HTR-8/SVneo (cell line): ENCODE measurements at regions not wholly inside any gene's neighbourhood (a gene's known extent, or its start where the extent isn't known, plus 50 kb on each side); places are given as distances from the start of the nearest gene placed in this dataset.
"Not testable (repeated sequence)": the region's sequence is repeated elsewhere in the genome, so short reads cannot be mapped to it uniquely, and the experiment has no call there.

Experiments used
- DNase-seq: peaks from one replicate; pipeline ENCODE4 v3.0.0; 2011; ENCODE audit warnings: low spot score, mixed read lengths; ENCODE audit not compliant: insufficient read length
- FAIRE-seq: peaks from 2 replicates; lab custom pipeline; 2011; peaks lifted over from hg19 to GRCh38; lab: Jason Lieb, UNC

DNA sequence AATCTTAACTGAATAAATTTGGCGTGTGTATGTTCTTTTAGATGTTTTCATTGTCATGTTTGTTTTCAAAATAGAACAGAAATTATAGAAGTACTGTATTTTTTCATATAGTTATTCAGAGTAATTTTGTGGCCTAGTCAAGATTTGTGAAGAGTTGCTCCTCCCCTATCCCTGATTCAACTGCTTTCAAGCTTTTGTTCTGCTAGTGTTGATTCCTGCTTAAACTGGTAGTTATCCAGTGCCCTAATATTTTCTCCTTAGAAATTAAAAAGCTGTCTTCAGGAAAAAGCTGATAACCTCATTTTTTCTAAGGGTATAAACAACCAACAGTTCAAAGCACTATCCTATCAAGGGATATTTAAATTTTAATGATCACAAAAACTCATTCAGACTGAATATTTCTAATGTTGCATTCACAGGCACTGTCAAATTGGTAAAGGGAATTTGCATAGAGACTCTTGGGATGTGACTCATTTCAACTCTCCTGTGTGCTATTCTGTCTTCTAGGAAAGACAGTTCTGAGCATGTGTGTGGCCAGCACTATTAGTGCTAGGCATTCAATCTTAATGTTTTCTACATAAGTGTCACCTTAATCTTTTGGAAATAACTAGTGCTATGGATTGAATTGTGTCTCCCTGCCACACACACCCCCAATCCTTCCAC, 1776.0 kb downstream of the LRRC4C start:
- FAIRE-seq, result no peak
- no peak for DNase-seq

DNA sequence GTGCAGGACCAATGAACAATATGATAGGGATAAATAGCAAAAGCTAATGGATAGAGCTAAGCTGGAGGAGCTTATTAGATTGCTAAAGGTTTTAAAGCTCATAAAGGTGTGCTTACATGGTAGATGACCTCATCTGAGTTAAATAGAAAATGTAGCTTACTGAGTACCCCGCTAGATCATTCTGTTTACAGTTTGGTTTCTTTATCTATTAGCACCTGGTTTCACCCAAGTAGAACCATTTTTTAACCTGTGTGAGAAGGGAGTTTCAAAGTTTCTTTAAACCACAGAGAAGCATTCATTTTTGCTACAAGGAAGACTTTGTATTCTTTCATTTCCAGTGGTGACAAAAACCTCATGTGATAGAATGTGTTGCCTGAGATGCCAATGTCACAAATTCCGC, 1778.0 kb downstream of the LRRC4C start:
- no peak for FAIRE-seq

DNA sequence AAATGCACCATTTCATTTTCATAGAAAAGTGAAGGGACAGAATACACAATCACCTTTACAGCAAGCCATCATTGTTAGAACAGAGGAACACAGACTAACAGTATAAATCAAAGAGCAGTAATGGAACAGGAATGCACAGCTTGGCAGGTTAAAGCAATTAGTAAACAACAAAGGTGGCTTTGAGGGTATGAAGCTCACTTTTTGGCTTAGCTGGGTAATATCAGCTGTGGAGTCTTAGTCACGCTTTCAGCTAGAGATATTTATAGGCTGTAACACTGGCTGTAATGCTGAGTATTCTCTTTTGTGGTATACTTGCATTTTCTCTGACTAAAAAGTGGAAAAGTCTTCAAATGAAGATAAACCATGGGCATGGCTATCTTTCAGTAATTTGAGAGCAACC, 1780.5 kb downstream of the LRRC4C start:
- FAIRE-seq, result no peak
- DNase-seq, result no peak

More for the DNA sequence above, 1778.0 kb downstream of the LRRC4C start:
- no peak for DNase-seq

DNA sequence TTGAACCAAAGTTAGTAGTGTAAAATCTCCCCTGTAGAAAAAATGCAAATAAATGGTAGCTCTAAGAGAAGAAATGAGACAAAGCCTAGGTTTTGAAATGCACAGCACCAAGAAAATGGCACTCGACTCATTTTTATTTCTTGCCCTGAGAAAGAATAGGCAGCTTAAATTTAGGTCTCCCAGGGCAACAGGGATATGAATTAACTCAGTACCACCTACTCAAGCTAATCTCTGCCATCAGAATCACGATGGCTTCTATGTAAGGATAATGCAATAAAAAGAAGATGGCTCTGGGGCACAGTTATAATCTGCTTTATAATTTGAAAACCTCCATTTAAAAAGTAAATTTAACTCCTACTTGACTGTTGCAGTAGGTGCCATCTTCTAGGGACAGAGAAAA, 1784.3 kb downstream of the LRRC4C start:
- FAIRE-seq (no peak), DNase-seq (no peak)

DNA sequence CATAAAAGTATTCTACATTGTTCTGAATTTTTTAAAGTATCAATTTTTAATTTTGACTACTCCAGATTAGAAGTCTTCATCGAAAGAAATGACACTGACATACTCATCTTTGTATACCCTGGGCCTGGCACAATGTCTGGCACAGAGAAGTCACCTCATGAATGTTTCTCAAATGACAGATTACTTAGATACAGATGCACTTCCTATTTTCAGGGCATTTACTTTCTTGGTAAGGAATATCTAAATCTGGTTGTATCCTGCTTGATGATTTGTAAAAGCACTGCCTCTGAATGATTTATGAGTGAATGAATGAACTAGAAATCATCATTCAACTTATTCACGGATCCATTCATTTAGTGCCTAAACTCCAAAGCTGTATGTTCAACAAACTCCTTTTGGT, 1784.7 kb downstream of the LRRC4C start:
- FAIRE-seq (no peak), DNase-seq (no peak)

DNA sequence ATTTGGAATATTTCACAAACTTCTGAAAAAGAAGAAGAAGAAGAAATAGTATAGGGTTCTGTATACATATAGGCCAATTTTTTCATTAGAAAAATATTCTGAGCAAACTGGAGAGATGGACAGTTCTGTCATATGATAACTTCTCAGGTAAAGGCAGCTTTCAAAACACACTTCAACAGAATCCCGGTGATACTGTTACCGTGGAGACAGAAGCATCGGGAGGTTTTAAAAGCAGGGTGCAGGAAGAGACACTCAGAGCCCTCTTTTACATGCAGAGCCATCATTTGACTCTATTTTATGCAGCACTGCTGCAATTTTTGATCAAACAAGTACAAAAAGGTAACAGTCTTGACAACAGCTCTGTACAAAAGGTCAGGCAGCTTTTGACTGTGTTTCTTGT, 1785.4 kb downstream of the LRRC4C start:
- FAIRE-seq (no peak), DNase-seq (no peak)

DNA sequence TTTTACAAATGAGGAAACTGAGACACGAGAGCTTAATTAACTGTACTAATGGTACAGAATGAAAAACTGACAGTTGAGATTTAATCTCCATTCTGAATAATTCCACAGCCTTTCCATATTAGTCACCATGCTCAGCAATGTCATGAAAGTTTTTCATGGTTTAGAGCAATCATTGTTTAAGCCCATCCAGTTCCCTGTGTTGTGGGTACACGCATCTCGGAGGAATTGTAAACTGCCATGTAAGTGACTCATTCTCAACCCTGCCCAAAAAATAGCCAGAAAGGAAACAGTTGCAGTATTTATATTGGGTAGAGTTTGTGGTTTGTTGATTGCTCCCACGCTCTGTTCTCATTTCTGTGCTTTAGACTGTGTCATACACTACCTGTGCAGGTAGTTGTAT, 1790.8 kb downstream of the LRRC4C start:
- DNase-seq, result no peak
- no peak for FAIRE-seq

DNA sequence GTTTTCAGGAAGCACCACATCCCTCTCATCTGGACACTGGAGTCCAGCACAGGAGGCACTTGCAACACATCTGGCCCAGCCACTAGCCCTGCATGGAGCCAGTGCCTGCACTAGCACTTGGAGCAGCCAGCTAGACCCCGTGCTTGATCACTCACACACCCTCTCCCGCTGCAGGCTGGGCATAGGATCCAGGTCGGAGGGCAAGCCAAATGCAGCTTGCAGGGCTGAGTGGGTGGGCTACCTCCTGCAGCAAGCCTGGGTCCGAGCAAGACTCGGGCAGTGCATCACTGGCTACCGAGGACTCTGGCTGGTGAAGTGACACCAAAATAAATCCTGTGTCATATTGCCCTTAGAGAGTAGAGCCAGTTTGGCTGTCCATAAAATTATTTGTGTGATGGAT, 1795.4 kb downstream of the LRRC4C start:
- DNase-seq (no peak), FAIRE-seq (no peak)

DNA sequence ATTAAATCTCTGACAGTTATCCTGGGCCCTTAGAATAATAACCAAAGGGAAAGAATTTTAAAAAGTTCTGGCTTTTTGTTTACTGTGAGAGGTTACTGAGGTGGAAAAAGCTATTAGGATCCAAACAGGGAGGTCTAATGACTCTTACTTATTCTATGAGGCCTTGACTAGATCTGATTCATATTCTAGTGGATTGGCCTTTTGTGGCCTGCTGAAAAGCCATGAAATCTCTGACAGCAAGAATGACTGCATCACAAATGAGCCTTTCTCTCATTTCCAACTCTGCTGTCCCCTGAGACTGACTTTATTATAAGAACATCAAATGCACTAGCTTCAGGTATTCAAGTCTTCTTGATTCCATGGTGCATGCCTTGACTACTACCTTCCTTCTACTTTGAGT, 1797.6 kb downstream of the LRRC4C start:
- FAIRE-seq, result no peak

DNA sequence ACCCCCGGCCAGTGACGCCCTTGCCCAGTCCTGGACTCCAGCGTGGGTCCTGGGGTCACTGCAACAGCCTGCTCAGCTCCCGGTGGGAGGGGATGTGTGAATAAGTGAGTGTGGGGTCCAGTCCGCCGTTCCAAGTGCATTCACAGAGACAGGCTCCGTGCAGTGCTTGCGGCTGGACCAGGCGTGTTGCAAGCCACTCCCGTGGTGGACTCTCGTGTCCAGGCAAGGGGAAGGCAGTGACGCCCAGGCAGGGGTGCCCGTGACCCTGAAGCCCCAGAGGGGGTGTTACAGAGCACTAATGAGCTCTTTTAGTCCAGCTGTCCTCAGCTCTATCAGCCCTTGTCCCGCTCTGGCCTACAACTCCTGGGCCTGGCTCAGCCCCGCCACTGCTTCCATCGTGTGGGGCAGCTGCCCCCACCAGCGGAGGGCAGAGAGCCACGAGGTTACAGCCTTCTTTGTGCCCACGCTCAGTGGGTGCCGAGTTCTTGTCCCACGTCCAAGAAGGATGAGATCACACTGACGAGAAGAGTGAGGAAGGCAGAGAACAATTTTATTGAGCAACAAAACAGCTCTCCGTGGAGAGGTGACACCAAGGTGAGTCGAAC, 1807.5 kb downstream of the LRRC4C start:
- DNase-seq (no peak), FAIRE-seq (no peak)

More for the DNA sequence above, 1797.6 kb downstream of the LRRC4C start:
- no peak for DNase-seq

DNA sequence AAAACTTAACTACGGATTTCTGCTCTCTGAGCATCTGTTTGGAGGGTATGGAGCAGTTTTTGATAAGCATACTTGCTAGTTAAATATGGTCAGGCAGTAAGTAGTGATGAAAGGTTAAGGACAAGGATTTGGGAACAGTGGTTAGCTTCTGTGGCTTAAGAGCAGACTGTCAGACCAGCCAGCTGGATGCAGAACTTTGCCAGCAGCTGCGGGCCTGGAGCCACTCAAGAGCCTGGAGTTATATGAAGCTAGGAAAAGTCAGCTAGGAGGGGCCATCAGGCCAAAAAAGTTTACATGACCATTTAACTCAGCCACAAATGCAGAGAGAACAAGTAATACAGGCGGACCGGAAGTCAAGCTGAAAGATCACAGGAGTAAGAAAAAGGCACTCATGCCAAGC, 1817.7 kb downstream of the LRRC4C start:
- DNase-seq (no peak), FAIRE-seq (no peak)

DNA sequence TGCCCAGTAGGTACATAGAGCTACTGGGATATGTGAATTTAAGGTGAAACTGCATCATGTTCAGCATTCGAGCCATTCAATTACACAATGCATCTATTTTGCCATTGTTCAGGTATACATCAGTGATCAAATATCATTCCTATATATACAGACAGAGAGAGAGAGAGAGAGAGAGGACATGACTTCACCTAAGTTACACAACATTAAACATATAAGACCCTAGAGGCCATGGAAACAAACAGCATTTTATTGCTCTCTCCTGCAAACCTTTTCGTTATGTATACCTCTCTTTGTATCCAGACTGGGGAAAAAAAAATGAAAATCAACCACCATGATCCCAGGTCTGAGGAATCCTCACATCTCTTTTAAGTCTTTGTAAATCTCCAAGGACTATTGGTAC, 1829.1 kb downstream of the LRRC4C start:
- no peak for DNase-seq
- FAIRE-seq, result no peak

DNA sequence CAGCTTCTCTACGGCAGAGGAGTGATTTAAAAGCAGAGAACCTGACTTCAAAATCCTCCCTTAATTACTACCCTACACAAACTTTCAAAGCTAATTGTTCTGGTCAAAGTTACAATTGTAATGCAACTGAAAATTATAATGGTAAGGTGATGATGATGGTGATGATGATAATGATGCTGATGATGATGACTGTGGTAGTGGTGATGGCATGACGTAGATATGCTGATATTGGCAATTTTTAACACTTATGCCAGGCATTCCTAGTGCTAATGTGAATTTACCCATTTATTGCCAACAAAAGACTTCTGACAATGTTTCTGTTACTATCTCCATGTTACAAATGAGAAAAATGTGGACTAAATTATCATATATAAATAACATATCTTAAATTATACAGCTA, 1831.1 kb downstream of the LRRC4C start:
- no peak for DNase-seq
- FAIRE-seq, result no peak

DNA sequence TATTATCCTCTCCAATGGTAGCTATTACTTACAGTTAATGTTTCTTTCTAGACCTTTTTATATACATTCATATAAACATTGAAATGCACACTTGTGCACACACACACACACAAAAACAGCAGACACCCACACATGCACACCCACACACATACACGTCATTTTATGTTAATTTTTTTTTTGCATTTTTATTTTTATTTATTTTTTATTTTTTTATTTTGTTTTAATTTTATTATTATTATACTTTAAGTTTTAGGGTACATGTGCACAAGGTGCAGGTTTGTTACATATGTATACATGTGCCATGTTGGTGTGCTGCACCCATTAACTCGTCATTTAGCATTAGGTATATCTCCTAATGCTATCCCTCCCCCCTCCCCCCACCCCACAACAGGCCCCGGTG, 1839.1 kb downstream of the LRRC4C start:
- FAIRE-seq, DNase-seq: not testable (repeated sequence)

DNA sequence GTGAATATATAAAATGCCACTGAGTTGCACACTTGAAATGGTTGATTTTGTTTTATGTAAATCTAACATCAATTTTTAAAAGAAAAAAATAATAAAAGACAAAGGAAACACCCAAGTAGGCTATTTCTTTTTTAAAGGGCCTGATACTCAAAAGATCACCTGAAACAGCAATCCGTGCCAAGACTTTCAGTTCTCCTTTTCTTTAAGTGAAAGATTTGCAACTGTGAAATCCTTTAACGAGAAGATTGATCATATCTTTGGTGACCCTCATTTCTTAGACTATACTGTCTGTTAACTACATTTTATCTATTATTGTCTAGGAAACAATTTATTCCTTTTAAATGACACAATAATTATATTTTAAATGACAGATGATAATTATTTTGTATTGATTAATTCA, 1841.5 kb downstream of the LRRC4C start:
- no peak for DNase-seq
- no peak for FAIRE-seq

DNA sequence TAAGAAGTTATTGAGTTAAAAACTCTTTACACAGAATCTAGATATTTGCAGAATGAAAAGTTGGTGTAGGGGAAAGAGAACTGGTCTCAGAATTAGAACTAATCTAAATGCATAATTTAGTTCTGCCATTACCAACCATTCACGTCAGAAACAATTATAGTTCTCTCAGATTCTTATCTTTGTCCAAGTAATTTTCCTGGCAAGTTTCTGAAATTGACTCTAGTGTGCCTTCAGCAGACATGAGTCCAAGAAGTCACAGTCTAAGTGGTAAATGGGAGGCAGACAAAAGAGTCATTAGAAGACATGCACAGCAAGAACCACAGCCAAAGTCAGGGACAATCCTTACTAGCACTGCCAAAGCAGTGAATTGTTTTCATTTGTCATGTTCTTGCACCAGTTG, 1870.1 kb downstream of the LRRC4C start:
- DNase-seq (no peak), FAIRE-seq (no peak)

DNA sequence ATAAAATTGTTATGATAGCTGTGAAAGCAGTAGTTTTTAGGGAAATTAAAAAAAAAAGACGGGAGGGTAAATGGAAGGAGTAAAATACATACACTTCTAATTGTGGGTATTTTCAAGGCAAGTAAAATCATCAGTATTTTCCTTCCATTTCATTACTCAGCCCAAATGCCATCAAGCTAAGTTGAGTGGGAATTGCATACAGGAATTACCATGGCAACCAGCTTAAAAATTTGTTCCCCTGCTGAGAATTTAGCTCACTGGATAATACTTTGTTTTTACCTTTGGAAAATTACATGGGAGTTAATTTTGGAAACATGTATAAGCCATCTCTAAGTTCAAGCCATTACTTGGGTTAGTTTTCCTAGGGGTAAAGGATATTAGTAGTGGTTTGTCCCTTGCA, 1873.4 kb downstream of the LRRC4C start:
- no peak for FAIRE-seq

DNA sequence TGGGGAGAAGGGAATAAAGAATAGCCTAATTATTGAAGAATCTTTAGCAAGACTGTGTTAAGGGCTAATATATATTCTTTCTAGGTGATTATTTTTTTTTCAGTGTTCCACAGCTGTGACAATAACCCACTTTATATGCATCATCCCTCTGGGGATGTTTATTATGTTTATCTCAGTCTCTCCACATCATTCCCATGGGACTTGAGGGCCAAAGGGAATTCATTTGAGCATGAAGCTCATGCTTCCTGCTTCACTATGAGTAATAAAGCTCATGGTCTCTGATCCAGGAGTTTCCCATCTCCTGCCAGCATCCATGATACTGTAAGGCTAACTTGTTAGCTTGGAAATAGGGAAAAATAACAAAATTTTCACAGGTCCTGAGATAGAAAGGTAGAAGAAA, 1888.4 kb downstream of the LRRC4C start:
- DNase-seq, result no peak
- no peak for FAIRE-seq

More for the DNA sequence above, 1873.4 kb downstream of the LRRC4C start:
- DNase-seq, result no peak

DNA sequence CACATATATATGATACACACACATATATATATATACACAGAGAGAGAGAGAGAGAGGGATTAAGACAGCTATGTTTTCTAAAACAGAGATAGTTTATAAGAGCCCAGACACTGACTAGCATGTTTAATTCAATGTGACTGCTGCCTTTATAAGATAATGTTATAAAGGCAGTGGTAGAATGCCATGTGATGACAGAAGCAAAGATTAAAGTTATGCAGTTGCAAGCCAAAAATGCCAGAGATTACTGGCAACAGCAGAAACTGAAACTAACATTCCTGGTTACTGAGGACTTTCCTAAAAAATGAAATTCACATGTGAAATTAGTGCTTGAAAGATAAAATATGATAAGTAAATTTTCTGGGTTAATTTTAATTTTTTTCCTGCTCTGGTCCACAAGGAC, 1888.9 kb downstream of the LRRC4C start:
- DNase-seq, result no peak
- no peak for FAIRE-seq

DNA sequence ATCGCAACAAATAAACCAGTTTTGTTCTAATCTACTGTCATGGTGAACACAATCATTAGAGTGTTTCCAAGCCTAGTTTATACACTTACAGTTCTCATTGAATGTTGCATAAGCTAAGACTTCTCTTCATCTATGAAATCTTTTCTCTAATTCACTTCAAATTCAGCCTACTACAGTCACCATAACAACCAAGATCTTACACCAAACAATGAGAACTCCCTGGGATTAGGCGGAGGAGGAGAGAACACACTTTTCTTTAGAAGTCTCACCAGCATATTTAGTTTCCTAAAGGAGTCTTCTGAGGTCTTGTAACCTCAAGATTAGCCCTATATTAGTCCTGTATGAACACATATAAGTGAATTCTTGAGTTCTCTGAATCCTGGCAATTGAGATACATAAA, 1889.7 kb downstream of the LRRC4C start:
- FAIRE-seq (no peak), DNase-seq (no peak)

DNA sequence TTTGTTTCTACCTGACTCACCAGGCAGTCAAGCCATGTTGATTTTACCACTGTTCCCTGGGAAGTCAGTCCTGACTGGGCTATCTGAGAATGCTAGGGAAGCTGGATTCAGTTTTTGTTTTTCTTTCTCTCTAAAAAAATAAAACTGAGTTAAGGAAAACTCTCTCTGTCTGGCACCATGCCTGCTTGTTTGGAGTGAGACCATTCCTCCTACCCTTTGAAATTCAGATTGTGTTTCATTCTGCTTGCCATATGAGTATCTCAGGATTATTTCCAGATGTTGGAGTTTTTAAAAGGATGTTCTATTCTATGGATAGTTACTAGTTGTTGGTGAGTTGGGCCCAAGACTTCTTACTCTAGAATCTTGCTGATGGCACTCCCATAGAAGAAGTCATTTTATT, 1917.0 kb downstream of the LRRC4C start:
- FAIRE-seq (no peak), DNase-seq (no peak)

DNA sequence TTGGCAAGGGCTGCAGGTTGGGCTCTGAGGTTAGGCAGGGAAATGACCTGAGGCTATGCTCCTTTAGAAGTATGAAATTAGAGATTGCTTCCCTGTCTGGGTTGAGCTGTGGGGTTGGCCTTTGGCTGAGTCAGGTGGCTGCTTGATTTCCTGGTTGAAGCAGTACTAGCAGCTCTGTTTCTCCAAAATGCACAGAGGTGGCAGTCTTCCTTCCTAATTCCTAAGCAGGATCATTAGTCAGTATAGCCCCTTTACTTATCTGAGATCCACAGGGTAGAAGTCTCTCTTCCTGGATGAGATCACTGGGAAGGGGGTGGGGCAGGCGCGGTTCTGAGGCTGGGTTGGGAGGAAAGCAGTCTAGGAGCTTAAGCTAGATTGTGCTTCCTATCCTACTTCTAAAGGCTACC, 1917.5 kb downstream of the LRRC4C start:
- no peak for DNase-seq
- FAIRE-seq, result no peak
